OCI-LY3 (cell line): ENCODE measurements at regions not wholly inside any gene's neighbourhood (a gene's known extent, or its start where the extent isn't known, plus 50 kb on each side); places are given as distances from the start of the nearest gene placed in this dataset.

Experiments
- H2AFZ ChIP-seq: fragments of 200-600, 300-600 bp; shearing (Covaris generic); 2 replicates; pipeline ENCODE4 v1.6.0; 2014; ENCODE audit warnings: antibody characterized with exemption, low read depth, low read length
- H3K27ac ChIP-seq: fragments of 200-600, 300-600 bp; sonication (generic); 2 replicates; pipeline ENCODE4 v1.5.1; 2014; ENCODE audit warnings: mild to moderate bottlenecking, low read length, moderate library complexity, mixed read lengths
- H3K27me3 ChIP-seq: fragments of 200-600, 300-600 bp; sonication (generic); 2 replicates; pipeline ENCODE4 v1.6.1; 2014; ENCODE audit warnings: low read depth, low read length, mixed read lengths
- H3K36me3 ChIP-seq: fragments of 200-600, 300-600 bp; sonication (generic); replicated peaks from 2 replicates; pipeline ENCODE3; 2014; ENCODE audit warnings: low read depth, low read length, mixed read lengths
- H3K4me1 ChIP-seq: fragments of 300-600, 200-600 bp; sonication (generic); 2 replicates; pipeline ENCODE4 v1.6.1; 2014; ENCODE audit warnings: low read length, mixed read lengths
- H3K4me2 ChIP-seq: fragments of 200-600, 300-600 bp; sonication (generic); 2 replicates; pipeline ENCODE4 v1.6.1; 2014; ENCODE audit warnings: low read length, mixed read lengths
- H3K4me3 ChIP-seq: fragments of 300-600, 200-600 bp; sonication (generic); 2 replicates; pipeline ENCODE4 v1.5.1; 2014; ENCODE audit warnings: antibody characterized with exemption, mild to moderate bottlenecking, low read length, moderate library complexity
- H3K79me2 ChIP-seq: fragments of 300-600, 200-600 bp; shearing (Covaris generic); 2 replicates; pipeline ENCODE4 v1.6.1; 2014; ENCODE audit warnings: mild to moderate bottlenecking, low read length, mixed read lengths
- H3K9ac ChIP-seq: fragments of 300-600, 200-600 bp; shearing (Covaris generic); 2 replicates; pipeline ENCODE4 v1.6.0; 2014; ENCODE audit warnings: mild to moderate bottlenecking, low read length, moderate library complexity
- H3K9me3 ChIP-seq: fragments of 200-600, 300-600 bp; shearing (Covaris generic); 2 replicates; pipeline ENCODE4 v1.6.1; 2014; ENCODE audit warnings: low read length, mixed read lengths; ENCODE audit not compliant: insufficient read depth
- H4K20me1 ChIP-seq: fragments of 200-600, 300-600 bp; sonication (generic); 2 replicates; pipeline ENCODE4 v1.6.1; 2016; ENCODE audit warnings: low read length, mixed read lengths; ENCODE audit not compliant: insufficient read depth
- CTCF ChIP-seq: fragments of 200-600, 300-600 bp; sonication (generic); IDR thresholded peaks from 2 replicates; pipeline ENCODE4 v1.5.1; 2014; ENCODE audit warnings: antibody characterized with exemption, low read length, low read depth
- EZH2phosphoT487 ChIP-seq: fragments of 200-600 bp; shearing (Covaris generic); IDR thresholded peaks from 2 replicates; pipeline ENCODE4 v1.6.1; 2018; ENCODE audit warnings: antibody characterized with exemption, mixed run types, low read depth

- Histone ChIP-seq H3K9ac (no peak overlapping the region), H3K4me3 (no peak overlapping the region), H4K20me1 (no peaks in the 10 kb centered on the region), H3K36me3 (no peaks in the 10 kb centered on the region), H3K79me2 (no peaks in the 10 kb centered on the region), H3K27ac (no peak overlapping the region), H2AFZ (no peak overlapping the region), H3K4me1 (no peaks in the 10 kb centered on the region), H3K9me3 (no peaks in the 10 kb centered on the region), H3K27me3 (0 out of 2 replicates have a peak, but pooled peaks cover 4% of the 10 kb centered on the region), H3K4me2 (no peak overlapping the region)
- TF ChIP-seq EZH2phosphoT487 (no peak), CTCF (no peak)
Measured at GRCh38 chr3:67832817-67833216, 178.4 kb upstream of the SUCLG2 start.

- Histone ChIP-seq H3K27me3 (0 out of 2 replicates have a peak, but pooled peaks cover 4% of the 10 kb centered on the region), H3K36me3 (no peaks in the 10 kb centered on the region), H3K4me1 (no peaks in the 10 kb centered on the region), H3K27ac (no peak overlapping the region), H4K20me1 (no peaks in the 10 kb centered on the region), H3K9ac (no peak overlapping the region), H3K9me3 (no peaks in the 10 kb centered on the region), H3K4me3 (no peak overlapping the region), H2AFZ (no peak overlapping the region), H3K79me2 (no peaks in the 10 kb centered on the region), H3K4me2 (no peak overlapping the region)
- TF ChIP-seq CTCF = no peak
- no peak for TF ChIP-seq EZH2phosphoT487
Measured at GRCh38 chr3:67831262-67831661, 176.8 kb upstream of the SUCLG2 start.

- H3K9me3 ChIP-seq = no peaks in the 10 kb centered on the region
Measured at GRCh38 chr3:67828486-67829010, 174.1 kb upstream of the SUCLG2 start.

GRCh38 chr3:67821135-67821534 is 166.7 kb upstream of the SUCLG2 start:
- Histone ChIP-seq H3K27ac (no peak overlapping the region), H2AFZ (no peak overlapping the region), H3K9me3 (no peaks in the 10 kb centered on the region), H3K9ac (no peak overlapping the region), H3K36me3 (no peaks in the 10 kb centered on the region), H3K4me2 (no peak overlapping the region), H3K27me3 (0 out of 2 replicates have a peak, but pooled peaks cover 3% of the 10 kb centered on the region), H3K4me1 (peaks cover under 1% of the 10 kb centered on the region; the same call in 1 of the 2 replicates), H3K79me2 (no peaks in the 10 kb centered on the region), H4K20me1 (no peaks in the 10 kb centered on the region), H3K4me3 (no peak overlapping the region)
- TF ChIP-seq EZH2phosphoT487 (no peak), CTCF (no peak)

More at GRCh38 chr3:67828486-67829010, 174.1 kb upstream of the SUCLG2 start:
- H3K4me3 ChIP-seq = no peak overlapping the region
- H3K4me2 ChIP-seq = no peak overlapping the region
- TF ChIP-seq EZH2phosphoT487 = no peak
- TF ChIP-seq CTCF = no peak
- H3K27me3 ChIP-seq = 0 out of 2 replicates have a peak, but pooled peaks cover 4% of the 10 kb centered on the region
- no peak overlapping the region for H3K9ac ChIP-seq
- no peak overlapping the region for H3K27ac ChIP-seq
- no peaks in the 10 kb centered on the region for H3K79me2 ChIP-seq
- H3K4me1 ChIP-seq = no peaks in the 10 kb centered on the region
- H2AFZ ChIP-seq = no peak overlapping the region
- no peaks in the 10 kb centered on the region for H3K36me3 ChIP-seq
- H4K20me1 ChIP-seq = no peaks in the 10 kb centered on the region
